GM21529 (cell line): ENCODE measurements at regions not wholly inside any gene's neighbourhood (a gene's known extent, or its start where the extent isn't known, plus 50 kb on each side); places are given as distances from the start of the nearest gene placed in this dataset.

Source experiments
- ATAC-seq: cut with Tn5 transposase; IDR thresholded peaks from one replicate; pipeline ENCODE4 v1.9.1; 2021; ENCODE audit not compliant: unreplicated experiment

- ATAC-seq, result no peak
Observed at GRCh38 chr5:30103452-30104202, 1089.9 kb upstream of the CDH6 start.

DNA sequence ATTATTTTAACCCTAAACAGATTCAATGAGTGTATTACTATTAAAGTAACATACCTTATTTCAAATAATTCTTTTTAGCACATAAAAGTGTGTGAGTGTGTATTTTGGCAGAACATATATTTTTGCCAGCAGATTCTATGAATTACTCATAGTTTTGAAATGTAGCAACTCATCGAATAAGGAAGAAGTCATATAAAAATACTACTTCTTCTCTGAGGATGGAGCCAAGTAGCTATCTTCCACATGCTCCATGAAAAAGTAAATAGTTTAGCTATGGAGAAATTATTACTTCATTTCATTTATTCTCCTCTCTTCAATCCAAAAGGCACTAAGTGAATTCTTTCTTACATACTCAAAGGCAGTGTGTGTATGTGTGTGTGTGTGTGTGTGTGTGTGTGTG is 1090.4 kb upstream of the CDH6 start:
- no peak for ATAC-seq

- ATAC-seq, result no peak
Observed at GRCh38 chr5:30102185-30102584, 1091.3 kb upstream of the CDH6 start.

DNA sequence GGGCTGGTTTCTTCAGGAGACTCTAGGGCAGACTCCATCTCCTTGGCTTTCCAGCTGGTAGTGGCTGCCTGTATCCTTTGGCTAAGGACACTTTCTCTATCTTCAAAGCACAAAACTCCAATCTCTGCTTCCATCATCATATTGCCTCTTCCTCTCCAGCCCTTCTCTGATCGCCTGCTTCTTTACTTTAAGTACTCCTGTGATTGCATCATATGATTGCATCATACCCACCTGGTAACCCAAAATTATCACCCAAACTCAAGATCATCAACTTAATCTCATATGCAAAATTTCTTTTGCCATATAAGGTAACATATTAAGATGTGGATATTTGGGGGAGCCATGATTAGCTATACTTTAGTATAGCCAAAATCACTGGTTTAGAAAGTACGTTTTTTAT is 1092.6 kb upstream of the CDH6 start:
- ATAC-seq, result no peak

DNA sequence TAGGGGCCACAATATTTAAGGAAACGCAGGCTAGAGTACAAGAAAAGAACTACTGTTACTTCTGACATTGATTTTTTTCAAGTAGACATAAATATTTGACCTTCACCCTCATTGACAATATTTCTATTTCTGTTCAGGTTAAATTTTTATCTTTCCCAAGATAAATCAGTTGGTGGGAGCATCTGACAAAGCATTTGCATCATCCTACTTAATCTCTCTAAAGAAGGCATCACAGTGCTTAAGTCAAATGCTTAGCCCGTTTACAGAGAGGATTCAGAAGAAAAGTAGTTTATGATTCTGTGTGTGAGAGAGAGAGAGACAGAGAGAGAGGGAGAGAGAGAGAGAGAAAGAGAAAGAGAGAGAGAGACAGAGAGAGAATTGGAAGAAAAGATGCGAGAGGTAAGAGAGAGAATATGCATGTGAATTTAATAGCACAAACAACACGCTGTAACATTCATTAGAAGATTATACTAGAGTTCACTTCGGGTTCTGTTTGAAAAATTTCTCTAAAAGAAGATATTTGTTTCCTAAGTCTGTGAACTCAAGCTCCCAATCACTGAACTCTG is 1093.3 kb upstream of the CDH6 start:
- ATAC-seq, result no peak

GRCh38 chr5:30099634-30100033 is 1093.9 kb upstream of the CDH6 start:
- no peak for ATAC-seq

DNA sequence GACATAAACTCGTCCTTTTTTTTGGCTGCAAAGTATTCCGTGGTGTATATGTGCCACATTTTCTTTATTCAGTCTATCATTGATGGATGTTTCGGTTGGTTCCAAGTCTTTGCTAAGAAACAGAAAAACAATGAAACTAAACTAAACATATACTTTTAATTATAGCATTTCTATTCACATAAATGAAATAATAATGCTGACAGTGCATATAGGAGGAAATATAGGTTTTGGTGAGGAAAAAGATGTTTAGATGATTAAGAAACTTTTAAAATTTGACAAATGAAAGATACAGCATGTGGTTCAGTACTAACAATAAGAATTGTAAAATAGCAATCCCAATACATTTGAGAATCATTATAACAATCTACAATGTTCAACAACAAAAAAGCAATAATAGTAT is 1094.5 kb upstream of the CDH6 start:
- no peak for ATAC-seq

DNA sequence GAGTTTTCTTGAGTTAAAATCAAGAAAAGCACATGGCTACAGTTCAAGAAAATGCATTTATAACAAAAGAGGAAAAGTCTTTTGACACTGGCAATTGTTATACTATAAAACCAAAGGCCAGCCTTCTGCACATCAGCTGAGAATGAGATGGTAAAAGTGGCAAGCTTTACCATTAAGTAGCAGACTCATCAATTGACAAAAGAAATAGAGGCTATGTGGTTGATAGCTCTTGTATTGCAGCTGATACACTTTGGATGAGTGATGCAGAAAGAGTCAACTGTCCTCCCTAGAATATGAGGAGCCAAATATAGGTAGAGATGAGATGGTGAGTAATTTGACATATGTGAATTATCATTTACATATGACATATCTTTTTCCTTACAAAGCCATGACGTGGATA is 1100.9 kb upstream of the CDH6 start:
- no peak for ATAC-seq

DNA sequence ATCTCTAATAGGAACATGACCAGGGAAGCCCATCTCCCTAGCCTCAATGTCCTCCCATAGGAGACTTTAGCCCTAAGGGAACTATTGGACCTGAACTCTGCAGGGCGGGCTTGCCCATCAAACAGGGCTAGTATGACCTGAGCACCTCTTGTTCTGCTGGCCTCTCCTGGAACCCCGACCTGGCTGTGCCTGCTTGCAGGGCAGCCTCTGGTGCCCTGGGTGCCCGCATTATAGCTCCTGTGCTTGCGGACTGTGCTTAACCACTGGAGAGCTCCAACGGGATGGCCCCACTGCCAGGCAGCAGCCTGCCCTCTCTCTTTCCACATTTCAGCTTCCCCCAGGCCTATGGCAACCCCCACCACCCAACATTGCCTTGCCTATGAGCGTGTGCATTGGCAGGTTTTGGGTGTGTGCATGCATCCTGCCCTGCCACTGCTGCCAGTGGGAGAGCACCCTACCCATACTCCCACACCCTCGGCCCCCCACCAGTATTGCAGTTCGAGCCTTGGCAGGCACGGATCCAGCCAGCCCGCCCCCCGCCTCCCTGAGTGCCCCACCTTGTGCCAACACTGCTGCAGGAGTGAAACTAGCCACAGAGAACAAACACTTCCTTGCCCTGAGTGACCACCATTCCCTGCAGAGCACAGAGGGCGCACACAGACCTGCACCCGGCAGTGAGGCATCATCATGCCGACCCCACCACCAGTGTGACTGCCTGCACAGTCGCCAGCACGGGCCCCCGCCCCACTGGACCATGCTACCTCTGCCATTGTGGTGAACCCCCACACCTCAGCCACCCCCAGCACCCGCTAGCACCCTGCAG is 1123.8 kb upstream of the CDH6 start:
- no peak for ATAC-seq

GRCh38 chr5:30063503-30063902 is 1130.0 kb upstream of the CDH6 start:
- no peak for ATAC-seq

GRCh38 chr5:30051976-30052375 is 1141.5 kb upstream of the CDH6 start:
- no peak for ATAC-seq

DNA sequence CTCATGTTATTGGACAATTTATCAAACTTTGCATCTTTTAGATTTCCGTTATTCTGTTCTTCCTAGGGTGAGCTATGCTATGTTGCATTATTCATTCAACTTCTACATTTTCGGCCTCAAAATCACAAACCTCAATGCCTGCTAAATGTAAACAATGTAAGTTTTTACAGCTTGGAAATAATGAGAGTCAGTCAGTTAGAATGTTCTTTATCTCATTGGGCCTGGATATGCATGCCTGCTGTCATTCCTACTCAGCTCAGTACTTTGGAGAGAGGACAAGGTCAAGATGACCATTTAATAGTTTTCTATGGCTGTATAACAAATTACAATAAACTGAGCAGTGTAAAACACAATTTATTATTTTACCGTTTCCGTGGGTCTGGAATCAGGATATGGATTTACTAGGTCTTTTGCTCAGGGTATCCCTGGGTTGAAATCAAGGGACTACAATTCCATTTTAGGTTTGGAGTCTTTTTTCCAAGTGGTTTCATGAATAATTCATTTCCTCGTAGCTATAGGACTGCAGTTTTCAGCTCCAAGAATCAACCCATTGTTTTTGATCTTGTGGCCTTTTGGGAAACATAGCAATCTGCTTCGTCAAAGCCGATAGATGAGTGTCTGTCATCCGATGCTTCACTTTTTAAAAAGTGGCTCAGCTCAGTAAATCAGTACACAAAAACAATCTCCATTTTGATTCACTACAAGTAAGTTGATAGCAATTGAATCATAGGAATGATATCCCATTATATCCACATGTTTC is 1143.2 kb upstream of the CDH6 start:
- ATAC-seq, result no peak

- no peak for ATAC-seq
Observed at GRCh38 chr5:30042677-30043076, 1150.8 kb upstream of the CDH6 start.

- ATAC-seq, result no peak
Observed at GRCh38 chr5:30041831-30042385, 1151.6 kb upstream of the CDH6 start.

GRCh38 chr5:30041291-30041690 is 1152.2 kb upstream of the CDH6 start:
- ATAC-seq, result no peak

GRCh38 chr5:30040488-30041118 is 1152.9 kb upstream of the CDH6 start:
- ATAC-seq, result peak; percentile 73

DNA sequence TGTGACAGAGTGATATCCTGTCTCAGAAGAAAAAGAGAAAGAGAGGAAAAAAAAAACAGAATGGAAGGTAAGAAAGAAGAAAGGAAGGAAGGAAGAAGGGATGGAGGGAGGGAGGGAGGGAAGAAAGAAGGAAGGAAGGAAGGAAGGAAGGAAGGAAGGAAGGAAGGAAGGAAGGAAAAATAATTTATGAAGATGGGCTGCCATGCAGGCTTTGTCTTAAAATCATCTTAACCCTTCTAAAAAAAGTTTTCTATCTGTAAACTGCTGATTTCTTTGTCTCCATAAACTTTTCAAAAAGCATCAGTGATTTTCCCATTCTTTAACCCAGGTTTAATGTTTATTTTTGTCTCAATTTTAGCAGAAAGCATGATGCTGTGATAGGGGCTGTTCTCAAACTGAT is 1154.1 kb upstream of the CDH6 start:
- ATAC-seq, result no peak

GRCh38 chr5:30034870-30035269 is 1158.6 kb upstream of the CDH6 start:
- ATAC-seq, result no peak

GRCh38 chr5:30030101-30030500 is 1163.4 kb upstream of the CDH6 start:
- no peak for ATAC-seq

GRCh38 chr5:30001826-30002225 is 1191.7 kb upstream of the CDH6 start:
- no peak for ATAC-seq

- no peak for ATAC-seq
Observed at GRCh38 chr5:30000231-30000630, 1193.3 kb upstream of the CDH6 start.
